RWPE2 (cell line): ENCODE measurements at regions not wholly inside any gene's neighbourhood (a gene's known extent, or its start where the extent isn't known, plus 50 kb on each side); places are given as distances from the start of the nearest gene placed in this dataset.

Source experiments
- ATAC-seq: fragments of 200-7000 bp; cut with Tn5 transposase; 3 replicates; pipeline ENCODE4 v1.9.1; 2021; ENCODE audit warnings: low read depth
- DNase-seq: peaks from one replicate; pipeline ENCODE4 v3.0.0-alpha.2; 2020; ENCODE audit warnings: low spot score
- H3K27ac ChIP-seq: fragments of 450-650 bp; 2 replicates; pipeline ENCODE4 v1.5.1; 2017; ENCODE audit warnings: mild to moderate bottlenecking; ENCODE audit not compliant: poor library complexity, severe bottlenecking
- H3K27me3 ChIP-seq: fragments of 250-450 bp; sonication (Bioruptor Pico); 2 replicates; pipeline ENCODE4 v1.5.1; 2021; ENCODE audit warnings: mild to moderate bottlenecking, moderate library complexity; ENCODE audit not compliant: insufficient read depth, poor library complexity, severe bottlenecking
- H3K36me3 ChIP-seq: fragments of 250-450 bp; sonication (Bioruptor Pico); 2 replicates; pipeline ENCODE4 v1.5.1; 2020; ENCODE audit warnings: low read depth, mild to moderate bottlenecking, moderate library complexity
- H3K4me1 ChIP-seq: fragments of 250-450 bp; sonication (Bioruptor Pico); 2 replicates; pipeline ENCODE4 v1.5.1; 2021; ENCODE audit warnings: mild to moderate bottlenecking, moderate library complexity; ENCODE audit not compliant: insufficient read depth, poor library complexity, severe bottlenecking
- H3K4me3 ChIP-seq: fragments of 250-450 bp; sonication (Bioruptor Pico); 2 replicates; pipeline ENCODE4 v1.5.1; 2021; ENCODE audit warnings: mild to moderate bottlenecking, moderate library complexity; ENCODE audit not compliant: severe bottlenecking
- H3K9me3 ChIP-seq: fragments of 250-450 bp; sonication (Bioruptor Pico); 2 replicates; pipeline ENCODE4 v1.5.1; 2021; ENCODE audit warnings: mild to moderate bottlenecking, moderate library complexity; ENCODE audit not compliant: severe bottlenecking
- CTCF ChIP-seq: fragments of 450-650 bp; IDR thresholded peaks from one replicate; pipeline ENCODE4 v1.5.1; 2017; ENCODE audit warnings: mild to moderate bottlenecking, moderate library complexity; ENCODE audit not compliant: poor library complexity, severe bottlenecking

- Histone ChIP-seq H3K27me3 (no peaks in the 10 kb centered on the region), H3K4me1 (no peaks in the 10 kb centered on the region), H3K9me3 (no peaks in the 10 kb centered on the region), H3K4me3 (no peak overlapping the region), H3K27ac (no peak overlapping the region), H3K36me3 (no peaks in the 10 kb centered on the region)
- no peak for DNase-seq
- no peak for TF ChIP-seq CTCF
- ATAC-seq, result no peak
Measured at GRCh38 chr11:57935402-57936049, 88.2 kb upstream of the OR9Q1 start.

- ATAC-seq (0 out of 3 replicates have a peak, but pooled peaks have one; percentile 31), DNase-seq (no peak)
- Histone ChIP-seq H3K4me1 (no peaks in the 10 kb centered on the region), H3K27ac (no peak overlapping the region), H3K36me3 (no peaks in the 10 kb centered on the region), H3K27me3 (no peaks in the 10 kb centered on the region), H3K4me3 (no peak overlapping the region), H3K9me3 (no peaks in the 10 kb centered on the region)
- no peak for TF ChIP-seq CTCF
Measured at GRCh38 chr11:57936050-57936418, 87.6 kb upstream of the OR9Q1 start.

GRCh38 chr11:57937431-57937830 is 86.2 kb upstream of the OR9Q1 start:
- DNase-seq (no peak), ATAC-seq (no peak)
- H3K27ac ChIP-seq, result no peak overlapping the region
- no peak for TF ChIP-seq CTCF
- no peaks in the 10 kb centered on the region for H3K4me1 ChIP-seq
- H3K36me3 ChIP-seq, result no peaks in the 10 kb centered on the region
- H3K4me3 ChIP-seq, result no peak overlapping the region
- no peaks in the 10 kb centered on the region for H3K9me3 ChIP-seq
- H3K27me3 ChIP-seq, result no peaks in the 10 kb centered on the region

GRCh38 chr11:57938351-57938750 is 85.3 kb upstream of the OR9Q1 start:
- H3K27ac ChIP-seq, result no peak overlapping the region
- no peak overlapping the region for H3K4me3 ChIP-seq
- DNase-seq (no peak), ATAC-seq (no peak)
- no peaks in the 10 kb centered on the region for H3K27me3 ChIP-seq
- H3K36me3 ChIP-seq, result no peaks in the 10 kb centered on the region
- H3K9me3 ChIP-seq, result no peaks in the 10 kb centered on the region
- TF ChIP-seq CTCF, result no peak
- no peaks in the 10 kb centered on the region for H3K4me1 ChIP-seq

GRCh38 chr11:57940044-57940756 is 83.5 kb upstream of the OR9Q1 start:
- no peak for TF ChIP-seq CTCF
- Histone ChIP-seq H3K9me3 (no peaks in the 10 kb centered on the region), H3K4me3 (no peak overlapping the region), H3K27ac (no peak overlapping the region), H3K4me1 (no peaks in the 10 kb centered on the region), H3K27me3 (no peaks in the 10 kb centered on the region), H3K36me3 (no peaks in the 10 kb centered on the region)
- DNase-seq, result no peak
- ATAC-seq, result no peak; the same call in 2 of the 3 replicates
